Middle frontal gyrus (tissue), 1 donor: ENCODE measurements at regions not wholly inside any gene's neighbourhood (a gene's known extent, or its start where the extent isn't known, plus 50 kb on each side); places are given as distances from the start of the nearest gene placed in this dataset.
A peak's percentile ranks its signal among the peaks of the same experiment; 100 is the strongest.
"Not testable (repeated sequence)": the region's sequence is repeated elsewhere in the genome, so short reads cannot be mapped to it uniquely, and the experiment has no call there.

Experiments used
- DNase-seq: peaks from one replicate; pipeline ENCODE4 v3.0.0-alpha.2; 2015; ENCODE audit warnings: low spot score; ENCODE audit errors: extremely low spot score

DNA sequence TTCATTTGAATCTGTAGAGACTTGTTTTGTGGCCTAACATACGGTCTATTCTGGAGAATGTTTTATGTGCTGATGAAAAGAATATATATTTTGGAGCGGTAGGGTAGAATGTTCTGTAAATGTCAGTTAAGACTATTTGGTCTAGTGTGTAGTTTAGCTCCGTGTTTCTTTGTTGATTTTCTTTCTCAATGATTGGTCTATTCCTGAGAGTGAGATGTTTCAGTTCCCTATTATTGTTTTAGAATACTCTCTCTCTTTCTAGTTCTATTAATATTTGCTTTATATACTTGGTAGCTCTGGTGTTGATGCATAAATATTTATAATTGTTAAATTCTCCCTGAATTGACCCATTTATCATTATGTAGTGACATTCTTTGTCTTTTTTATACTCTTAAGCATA is 236.5 kb downstream of the GLUD2 start:
- DNase-seq, result no peak

GRCh38 chrX:121298499-121298898 is 251.1 kb downstream of the GLUD2 start:
- DNase-seq, result no peak

- no peak for DNase-seq
Measured at GRCh38 chrX:121301356-121301755, 253.9 kb downstream of the GLUD2 start.

GRCh38 chrX:121301822-121302221 is 254.4 kb downstream of the GLUD2 start:
- no peak for DNase-seq

GRCh38 chrX:121307449-121307848 is 260.0 kb downstream of the GLUD2 start:
- no peak for DNase-seq

DNA sequence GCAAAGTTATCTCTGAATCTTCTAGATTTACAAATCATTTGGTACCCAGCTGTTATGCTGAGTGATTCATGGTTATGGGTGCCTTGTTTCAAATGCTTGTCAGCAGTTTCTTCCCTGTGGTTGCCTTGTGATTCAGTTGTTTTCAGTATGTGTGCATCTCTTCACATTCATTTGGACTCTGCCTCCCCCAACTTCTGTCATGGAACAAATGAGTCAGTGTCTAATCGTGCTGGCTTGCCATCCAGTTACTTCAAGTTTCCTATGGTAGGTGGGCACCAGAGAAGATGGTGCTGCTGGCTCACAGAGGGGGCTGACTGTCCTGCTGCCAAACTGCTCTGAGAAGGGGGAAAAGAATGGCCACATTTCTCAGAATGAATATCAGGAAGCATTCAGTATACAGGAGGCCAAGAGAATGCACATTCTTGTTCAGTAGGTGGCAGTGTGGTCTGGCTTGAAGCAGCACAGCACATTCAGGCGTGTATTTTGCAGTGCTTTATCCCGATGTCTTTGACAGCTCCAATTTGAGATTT is 260.9 kb downstream of the GLUD2 start:
- peak; percentile 28 for DNase-seq

GRCh38 chrX:121310820-121311219 is 263.4 kb downstream of the GLUD2 start:
- DNase-seq, result no peak

DNA sequence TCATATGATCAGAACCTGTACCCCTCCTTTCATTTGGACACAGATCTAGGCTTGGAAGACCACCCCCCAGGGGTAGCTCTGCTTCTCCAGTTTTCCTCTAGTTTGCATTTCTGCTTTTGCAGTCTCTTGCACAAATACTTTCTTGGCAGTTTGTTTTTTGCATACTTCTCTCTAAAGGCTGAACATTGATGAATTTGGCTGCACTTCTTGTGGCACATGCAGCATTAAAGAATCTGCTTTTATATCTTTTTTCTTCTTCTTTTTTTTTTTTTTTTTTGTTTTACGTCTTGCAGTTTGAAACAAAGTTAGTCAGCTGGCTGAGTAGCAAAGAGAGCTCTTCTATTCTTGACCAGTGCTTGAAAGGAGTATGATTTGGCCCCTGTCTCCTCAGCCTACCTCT is 273.0 kb downstream of the GLUD2 start:
- no peak for DNase-seq

GRCh38 chrX:121322159-121322558 is 274.7 kb downstream of the GLUD2 start:
- DNase-seq, result no peak

- no peak for DNase-seq
Measured at GRCh38 chrX:121323337-121323736, 275.9 kb downstream of the GLUD2 start.

DNA sequence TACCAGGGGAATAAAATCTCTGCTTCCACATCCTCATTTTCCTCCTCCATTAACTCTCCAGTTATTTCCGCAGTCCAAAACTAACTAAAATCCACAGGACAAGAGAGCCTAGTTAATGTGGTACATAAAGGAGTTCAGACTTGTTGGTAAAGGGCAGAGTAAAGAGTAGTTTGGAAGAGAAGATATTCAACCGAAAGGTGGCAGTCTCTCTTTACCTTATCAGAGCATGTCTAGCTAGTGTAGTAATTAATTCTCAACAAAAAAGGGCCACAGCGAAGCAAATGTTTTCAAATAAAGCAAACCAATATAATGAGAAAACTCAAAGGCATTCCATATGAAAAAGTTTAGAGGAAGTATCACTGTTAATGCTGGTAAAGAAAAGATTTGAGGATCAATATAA is 286.5 kb downstream of the GLUD2 start:
- no peak for DNase-seq

- DNase-seq, result no peak
Measured at GRCh38 chrX:121336831-121337421, 289.5 kb downstream of the GLUD2 start.

DNA sequence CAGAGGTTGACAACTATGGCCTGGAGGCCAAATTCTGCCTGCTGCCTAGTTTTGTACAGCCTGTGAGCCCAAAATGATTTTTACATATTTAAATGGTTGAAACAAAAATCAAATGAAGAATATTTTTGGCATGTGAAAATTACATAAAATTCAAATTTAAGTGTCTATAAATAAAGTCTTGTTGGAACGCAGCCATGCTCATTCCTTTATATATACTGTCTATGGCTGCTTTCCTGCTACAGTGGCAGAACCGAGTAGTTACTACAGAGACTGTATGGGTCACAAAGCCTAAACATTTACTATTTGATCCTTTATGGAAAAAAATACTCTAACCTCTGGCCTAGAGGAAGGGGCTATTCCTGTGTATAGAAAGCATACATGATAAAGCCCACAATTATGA is 290.4 kb downstream of the GLUD2 start:
- DNase-seq, result no peak

GRCh38 chrX:121349263-121349662 is 301.9 kb downstream of the GLUD2 start:
- no peak for DNase-seq

- DNase-seq, result no peak
Measured at GRCh38 chrX:121356139-121356849, 308.9 kb downstream of the GLUD2 start.

DNA sequence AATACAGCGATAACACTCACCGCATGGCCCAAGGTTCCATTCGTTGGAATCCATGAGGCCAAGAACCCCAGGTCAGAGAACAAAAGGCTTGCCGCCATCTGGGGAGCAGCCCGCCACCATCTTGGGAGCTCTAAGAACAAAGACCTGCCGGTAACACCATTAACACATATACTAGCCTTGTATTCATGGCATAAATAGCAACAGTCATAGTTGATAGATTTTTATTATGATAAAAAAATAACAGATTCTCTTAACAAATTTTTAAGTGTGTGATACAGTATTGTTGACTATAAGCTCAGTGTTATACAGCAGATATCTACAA is 309.4 kb downstream of the GLUD2 start:
- DNase-seq, result no peak

DNA sequence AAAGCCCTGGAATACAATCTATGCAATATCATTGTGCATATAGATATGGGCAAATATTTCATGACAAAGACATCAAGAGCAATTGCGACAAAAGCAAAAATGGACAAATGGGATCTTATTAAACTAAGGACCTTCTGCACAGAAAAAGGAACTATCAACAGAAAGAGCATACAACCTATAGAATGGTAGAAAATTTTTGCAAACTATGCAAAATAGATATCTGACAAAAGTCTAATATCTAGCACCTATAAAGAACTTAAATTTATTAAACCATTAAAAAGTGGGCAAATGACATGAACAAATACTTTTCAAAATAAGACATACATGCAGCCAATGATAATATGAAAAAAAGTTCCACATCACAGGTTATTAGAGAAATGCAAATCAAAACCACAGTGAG is 312.9 kb downstream of the GLUD2 start:
- DNase-seq, result no peak

DNA sequence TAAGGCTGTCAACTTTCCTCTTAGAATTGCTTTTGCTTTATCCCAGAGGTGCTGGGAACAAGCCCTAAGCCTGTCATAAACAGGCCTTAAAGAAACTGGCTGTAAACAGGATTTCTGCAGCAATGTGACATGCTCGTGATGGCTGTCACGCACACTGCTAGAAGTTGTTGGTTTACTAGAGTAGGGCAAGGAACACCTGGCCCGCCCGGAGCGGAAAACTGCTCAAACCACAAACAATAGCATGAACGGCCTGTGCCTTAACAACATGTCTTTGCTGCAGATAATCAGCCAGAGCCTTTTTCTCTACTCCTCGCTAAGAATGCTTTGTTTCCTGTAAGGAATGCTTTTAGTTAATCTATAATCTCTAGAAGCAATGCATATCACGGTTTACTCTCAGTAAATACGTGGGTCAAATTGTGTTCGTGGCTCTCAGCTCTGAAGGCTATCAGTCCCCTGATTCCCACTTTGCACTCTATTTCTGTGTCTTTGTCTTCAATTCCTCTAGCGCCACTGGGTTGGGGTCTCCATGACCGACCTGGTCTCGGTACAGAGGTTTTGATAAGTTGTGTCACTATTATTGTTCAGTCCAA is 318.3 kb downstream of the GLUD2 start:
- no peak for DNase-seq

GRCh38 chrX:121374471-121374870 is 327.1 kb downstream of the GLUD2 start:
- no peak for DNase-seq

DNA sequence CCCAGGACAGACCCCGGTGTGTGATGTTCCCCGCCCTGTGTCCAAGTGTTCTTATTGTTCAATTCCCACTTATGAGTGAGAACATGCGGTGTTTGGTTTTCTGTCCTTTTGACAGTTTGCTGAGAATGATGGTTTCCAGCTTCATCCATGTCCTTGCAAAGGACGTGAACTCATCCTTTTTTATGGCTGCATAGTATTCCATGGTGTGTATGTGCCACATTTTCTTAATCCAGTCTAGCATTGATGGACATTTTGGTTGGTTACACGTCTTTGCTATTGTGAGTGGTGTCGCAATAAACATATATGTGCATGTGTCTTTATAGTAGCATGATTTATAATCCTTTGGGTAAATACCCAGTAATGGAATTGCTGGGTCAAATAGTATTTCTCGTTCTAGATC is 334.5 kb downstream of the GLUD2 start:
- DNase-seq, result not testable (repeated sequence)

DNA sequence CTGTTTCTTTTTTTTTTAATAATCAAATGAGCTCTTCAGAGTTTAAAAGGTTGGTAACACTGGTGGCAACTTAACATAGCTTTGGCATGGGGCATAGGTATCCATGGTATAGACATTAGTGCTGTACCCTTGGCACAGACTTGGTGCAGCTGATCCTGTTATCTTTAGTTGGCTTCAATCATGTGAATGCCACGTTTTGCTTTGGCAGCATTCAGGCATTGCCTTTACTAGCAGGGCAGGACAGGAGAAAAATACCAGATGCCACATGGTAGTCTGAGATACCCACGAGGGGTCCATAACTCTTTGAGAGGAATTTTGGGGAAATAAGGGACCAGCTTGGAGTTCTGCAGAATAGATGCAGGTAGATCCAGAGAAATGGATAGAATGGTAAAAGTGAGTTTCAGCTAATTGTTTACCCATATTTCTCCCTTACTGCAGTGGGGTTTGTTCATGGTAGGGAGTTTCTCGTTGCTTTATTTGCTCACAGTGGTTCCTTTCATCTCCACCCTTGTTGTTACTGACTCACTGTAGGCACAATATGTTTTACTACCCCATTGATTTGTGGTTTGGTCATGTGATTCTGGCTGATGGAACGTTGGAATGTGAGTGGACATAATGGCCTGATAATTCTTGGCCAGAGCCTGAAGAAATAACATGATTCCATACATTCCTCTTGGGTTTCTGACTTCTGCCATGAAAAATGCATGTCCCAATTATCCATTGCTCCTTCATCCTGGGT is 342.7 kb downstream of the GLUD2 start:
- DNase-seq, result no peak

- no peak for DNase-seq
Measured at GRCh38 chrX:121405826-121406225, 358.4 kb downstream of the GLUD2 start.
